HCT116 (cell line): ENCODE measurements at regions not wholly inside any gene's neighbourhood (a gene's known extent, or its start where the extent isn't known, plus 50 kb on each side); places are given as distances from the start of the nearest gene placed in this dataset.

Source experiments
- EZH2 ChIP-seq: fragments of 200-600 bp; sonication (generic); IDR thresholded peaks from 2 replicates; pipeline ENCODE4 v1.6.1; 2017; ENCODE audit warnings: antibody characterized with exemption, mixed run types
- EZH2phosphoT487 ChIP-seq: fragments of 200-600 bp; IDR thresholded peaks from 2 replicates; pipeline ENCODE4 v1.6.1; 2018; ENCODE audit warnings: antibody characterized with exemption, borderline replicate concordance
- RAD21 ChIP-seq: IDR thresholded peaks from 2 replicates; pipeline ENCODE4 v1.6.1; 2012; ENCODE audit warnings: low read depth, mild to moderate bottlenecking
- TF ChIP-seq, protein P1 (sequence below), 3 experiments: fragments of 200-600 bp in 1 of 3; sonication (generic) in 1 of 3; IDR thresholded peaks in 2 of 3; conservative IDR thresholded peaks in 1 of 3; 2 replicates each; pipeline ENCODE4 v1.5.1; 2012 to 2017; ENCODE audit warnings: low read depth in 2 of 3, low read length in 2 of 3, antibody characterized with exemption in 1 of 3, borderline replicate concordance in 1 of 3, control low read depth in 1 of 3, mild to moderate bottlenecking in 1 of 3, mixed read lengths in 1 of 3, mixed run types in 1 of 3, moderate library complexity in 1 of 3; ENCODE audit not compliant: insufficient read depth in 1 of 3
- TF ChIP-seq, protein P2 (sequence below): IDR thresholded peaks from 2 replicates; pipeline ENCODE4 v1.6.1; 2011; ENCODE audit warnings: mild to moderate bottlenecking, low read length, moderate library complexity; ENCODE audit not compliant: insufficient replicate concordance; ENCODE audit errors: extremely low read depth
- TF ChIP-seq, protein P3 (sequence below): IDR thresholded peaks from 2 replicates; pipeline ENCODE4 v1.6.1; 2012

DNA sequence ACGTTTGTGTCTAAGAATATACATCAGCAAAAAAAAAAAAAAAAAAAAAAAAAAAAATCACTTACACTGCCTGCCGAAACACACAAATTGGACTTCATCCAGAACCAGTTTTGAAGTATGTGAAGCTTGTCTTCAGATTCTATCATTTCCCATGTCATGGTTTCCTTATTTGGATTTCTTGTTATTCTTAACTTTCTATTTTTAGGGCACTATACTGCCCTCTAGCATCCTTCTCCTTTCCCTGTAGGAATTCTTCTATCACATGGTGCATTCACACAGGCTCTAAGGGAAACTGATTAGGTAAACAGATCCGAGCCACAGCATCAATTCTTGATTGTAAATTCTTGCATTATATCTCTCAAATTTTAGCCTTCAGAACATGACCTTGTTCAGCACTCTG is 1507.5 kb downstream of the OLFM4 start:
- TF ChIP-seq, protein P1, sequence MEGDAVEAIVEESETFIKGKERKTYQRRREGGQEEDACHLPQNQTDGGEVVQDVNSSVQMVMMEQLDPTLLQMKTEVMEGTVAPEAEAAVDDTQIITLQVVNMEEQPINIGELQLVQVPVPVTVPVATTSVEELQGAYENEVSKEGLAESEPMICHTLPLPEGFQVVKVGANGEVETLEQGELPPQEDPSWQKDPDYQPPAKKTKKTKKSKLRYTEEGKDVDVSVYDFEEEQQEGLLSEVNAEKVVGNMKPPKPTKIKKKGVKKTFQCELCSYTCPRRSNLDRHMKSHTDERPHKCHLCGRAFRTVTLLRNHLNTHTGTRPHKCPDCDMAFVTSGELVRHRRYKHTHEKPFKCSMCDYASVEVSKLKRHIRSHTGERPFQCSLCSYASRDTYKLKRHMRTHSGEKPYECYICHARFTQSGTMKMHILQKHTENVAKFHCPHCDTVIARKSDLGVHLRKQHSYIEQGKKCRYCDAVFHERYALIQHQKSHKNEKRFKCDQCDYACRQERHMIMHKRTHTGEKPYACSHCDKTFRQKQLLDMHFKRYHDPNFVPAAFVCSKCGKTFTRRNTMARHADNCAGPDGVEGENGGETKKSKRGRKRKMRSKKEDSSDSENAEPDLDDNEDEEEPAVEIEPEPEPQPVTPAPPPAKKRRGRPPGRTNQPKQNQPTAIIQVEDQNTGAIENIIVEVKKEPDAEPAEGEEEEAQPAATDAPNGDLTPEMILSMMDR (IDR thresholded peaks at IDR 0.05 in 2 of 3, conservative IDR thresholded peaks at IDR 0.05 in 1 of 3; ENCODE audit: borderline replicate concordance in 1 of 3, insufficient read depth in 1 of 3, low read depth in 2 of 3, low read length in 2 of 3): no peak
- TF ChIP-seq, protein P2, sequence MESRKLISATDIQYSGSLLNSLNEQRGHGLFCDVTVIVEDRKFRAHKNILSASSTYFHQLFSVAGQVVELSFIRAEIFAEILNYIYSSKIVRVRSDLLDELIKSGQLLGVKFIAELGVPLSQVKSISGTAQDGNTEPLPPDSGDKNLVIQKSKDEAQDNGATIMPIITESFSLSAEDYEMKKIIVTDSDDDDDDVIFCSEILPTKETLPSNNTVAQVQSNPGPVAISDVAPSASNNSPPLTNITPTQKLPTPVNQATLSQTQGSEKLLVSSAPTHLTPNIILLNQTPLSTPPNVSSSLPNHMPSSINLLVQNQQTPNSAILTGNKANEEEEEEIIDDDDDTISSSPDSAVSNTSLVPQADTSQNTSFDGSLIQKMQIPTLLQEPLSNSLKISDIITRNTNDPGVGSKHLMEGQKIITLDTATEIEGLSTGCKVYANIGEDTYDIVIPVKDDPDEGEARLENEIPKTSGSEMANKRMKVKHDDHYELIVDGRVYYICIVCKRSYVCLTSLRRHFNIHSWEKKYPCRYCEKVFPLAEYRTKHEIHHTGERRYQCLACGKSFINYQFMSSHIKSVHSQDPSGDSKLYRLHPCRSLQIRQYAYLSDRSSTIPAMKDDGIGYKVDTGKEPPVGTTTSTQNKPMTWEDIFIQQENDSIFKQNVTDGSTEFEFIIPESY: no peak
- TF ChIP-seq EZH2phosphoT487 (no peak), RAD21 (no peak), EZH2 (no peak)
- TF ChIP-seq, protein P3, sequence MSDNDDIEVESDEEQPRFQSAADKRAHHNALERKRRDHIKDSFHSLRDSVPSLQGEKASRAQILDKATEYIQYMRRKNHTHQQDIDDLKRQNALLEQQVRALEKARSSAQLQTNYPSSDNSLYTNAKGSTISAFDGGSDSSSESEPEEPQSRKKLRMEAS: no peak
